ENCODE measurements at regions not wholly inside any gene's neighbourhood (a gene's known extent, or its start where the extent isn't known, plus 50 kb on each side); places are given as distances from the start of the nearest gene placed in this dataset.

GRCh38 chrX:147850875-147851274 is 60.8 kb upstream of the FMR1 start:
- TF ChIP-seq, protein P1, sequence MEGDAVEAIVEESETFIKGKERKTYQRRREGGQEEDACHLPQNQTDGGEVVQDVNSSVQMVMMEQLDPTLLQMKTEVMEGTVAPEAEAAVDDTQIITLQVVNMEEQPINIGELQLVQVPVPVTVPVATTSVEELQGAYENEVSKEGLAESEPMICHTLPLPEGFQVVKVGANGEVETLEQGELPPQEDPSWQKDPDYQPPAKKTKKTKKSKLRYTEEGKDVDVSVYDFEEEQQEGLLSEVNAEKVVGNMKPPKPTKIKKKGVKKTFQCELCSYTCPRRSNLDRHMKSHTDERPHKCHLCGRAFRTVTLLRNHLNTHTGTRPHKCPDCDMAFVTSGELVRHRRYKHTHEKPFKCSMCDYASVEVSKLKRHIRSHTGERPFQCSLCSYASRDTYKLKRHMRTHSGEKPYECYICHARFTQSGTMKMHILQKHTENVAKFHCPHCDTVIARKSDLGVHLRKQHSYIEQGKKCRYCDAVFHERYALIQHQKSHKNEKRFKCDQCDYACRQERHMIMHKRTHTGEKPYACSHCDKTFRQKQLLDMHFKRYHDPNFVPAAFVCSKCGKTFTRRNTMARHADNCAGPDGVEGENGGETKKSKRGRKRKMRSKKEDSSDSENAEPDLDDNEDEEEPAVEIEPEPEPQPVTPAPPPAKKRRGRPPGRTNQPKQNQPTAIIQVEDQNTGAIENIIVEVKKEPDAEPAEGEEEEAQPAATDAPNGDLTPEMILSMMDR (IDR thresholded peaks at IDR 0.05): no peak
- no peak for TF ChIP-seq POLR2A (IDR thresholded peaks at IDR 0.05)

All from breast epithelium (tissue), 3 donors.